DND-41 (cell line): ENCODE measurements at regions not wholly inside any gene's neighbourhood (a gene's known extent, or its start where the extent isn't known, plus 50 kb on each side); places are given as distances from the start of the nearest gene placed in this dataset.

Experiments
- EZH2 ChIP-seq: IDR thresholded peaks from 3 replicates; pipeline ENCODE4 v1.6.1; 2012; ENCODE audit warnings: borderline replicate concordance, low read depth, mild to moderate bottlenecking, moderate library complexity, low read length, inconsistent platforms; ENCODE audit not compliant: severe bottlenecking
- TF ChIP-seq, protein P1 (sequence below): IDR thresholded peaks from 2 replicates; pipeline ENCODE4 v1.5.1; 2012; ENCODE audit warnings: borderline replicate concordance, low read length, moderate library complexity, mild to moderate bottlenecking; ENCODE audit not compliant: poor library complexity, severe bottlenecking; ENCODE audit errors: extremely low read depth

DNA sequence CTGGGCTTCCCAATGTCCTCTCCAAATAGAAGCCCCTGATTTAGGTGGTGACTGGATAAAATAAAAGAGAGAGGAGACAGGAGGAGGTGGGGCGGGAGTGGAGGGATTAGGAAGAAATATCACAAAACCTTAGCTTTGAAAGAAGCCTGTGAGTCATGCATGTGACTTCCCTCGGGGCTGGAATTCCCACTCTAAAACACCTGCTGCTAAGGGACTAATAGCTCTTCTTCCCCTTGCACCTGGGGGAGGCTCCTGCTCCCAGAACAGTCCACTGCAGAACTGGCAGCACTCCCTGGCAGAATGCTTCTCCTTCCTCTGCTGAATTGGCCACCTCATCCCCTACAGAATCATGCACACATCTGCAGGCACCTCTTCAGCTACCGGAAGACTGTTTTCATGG, 207.2 kb downstream of the ATG4C start:
- TF ChIP-seq, protein P1, sequence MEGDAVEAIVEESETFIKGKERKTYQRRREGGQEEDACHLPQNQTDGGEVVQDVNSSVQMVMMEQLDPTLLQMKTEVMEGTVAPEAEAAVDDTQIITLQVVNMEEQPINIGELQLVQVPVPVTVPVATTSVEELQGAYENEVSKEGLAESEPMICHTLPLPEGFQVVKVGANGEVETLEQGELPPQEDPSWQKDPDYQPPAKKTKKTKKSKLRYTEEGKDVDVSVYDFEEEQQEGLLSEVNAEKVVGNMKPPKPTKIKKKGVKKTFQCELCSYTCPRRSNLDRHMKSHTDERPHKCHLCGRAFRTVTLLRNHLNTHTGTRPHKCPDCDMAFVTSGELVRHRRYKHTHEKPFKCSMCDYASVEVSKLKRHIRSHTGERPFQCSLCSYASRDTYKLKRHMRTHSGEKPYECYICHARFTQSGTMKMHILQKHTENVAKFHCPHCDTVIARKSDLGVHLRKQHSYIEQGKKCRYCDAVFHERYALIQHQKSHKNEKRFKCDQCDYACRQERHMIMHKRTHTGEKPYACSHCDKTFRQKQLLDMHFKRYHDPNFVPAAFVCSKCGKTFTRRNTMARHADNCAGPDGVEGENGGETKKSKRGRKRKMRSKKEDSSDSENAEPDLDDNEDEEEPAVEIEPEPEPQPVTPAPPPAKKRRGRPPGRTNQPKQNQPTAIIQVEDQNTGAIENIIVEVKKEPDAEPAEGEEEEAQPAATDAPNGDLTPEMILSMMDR: no peak
- no peak for TF ChIP-seq EZH2
